Right lobe of liver (tissue), 6 donors: ENCODE measurements at regions not wholly inside any gene's neighbourhood (a gene's known extent, or its start where the extent isn't known, plus 50 kb on each side); places are given as distances from the start of the nearest gene placed in this dataset.

Source experiments
- ATAC-seq, 4 donors: fragments of 200-7000 bp; cut with Tn5 transposase; one replicate each; pipeline ENCODE4 v1.9.1; 2020; ENCODE audit warnings: mild to moderate bottlenecking in 4 of 4, moderate library complexity in 4 of 4
- DNase-seq, 3 donors: peaks; one replicate each; pipeline ENCODE4 v3.0.0-alpha.2; 2020
- H3K27ac ChIP-seq, 3 donors: fragments of 200-600 bp; one replicate each; pipeline ENCODE4 v1.8.0; 2022
- H3K27me3 ChIP-seq, 2 donors: fragments of 200-600 bp; one replicate each; pipeline ENCODE4 v1.8.0; 2022
- H3K36me3 ChIP-seq, 4 donors: fragments of 200-600 bp; sonication (generic) in 1 of 4; one replicate each; pipeline versions ENCODE4 v1.5.1 to v1.8.0; 2017 to 2022; ENCODE audit warnings: control low read depth in 1 of 4
- H3K4me1 ChIP-seq, 4 donors: fragments of 200-600 bp; sonication (generic) in 1 of 4; one replicate each; pipeline versions ENCODE4 v1.5.1 to v1.8.0; 2017 to 2022; ENCODE audit warnings: control low read depth in 1 of 4
- H3K4me3 ChIP-seq, 3 donors: fragments of 200-600 bp; one replicate each; pipeline ENCODE4 v1.8.0; 2022
- H3K9me3 ChIP-seq, 4 donors: fragments of 200-600 bp; sonication (generic) in 1 of 4; one replicate each; pipeline versions ENCODE4 v1.5.1 to v1.8.0; 2017 to 2022; ENCODE audit warnings: control low read depth in 1 of 4
- CTCF ChIP-seq, 4 donors: fragments of 200-600 bp in 3 of 4; fragments of 450-650 bp in 1 of 4; IDR thresholded peaks; one replicate each; pipeline versions ENCODE4 v1.5.1 to v1.8.0; 2016 to 2022; ENCODE audit warnings: antibody characterized with exemption in 4 of 4, mild to moderate bottlenecking in 2 of 4
- POLR2A ChIP-seq: fragments of 450-650 bp; IDR thresholded peaks from one replicate; pipeline ENCODE4 v1.6.1; 2017; ENCODE audit warnings: antibody characterized with exemption, mild to moderate bottlenecking
- WGBS: methylation state at CpG from one replicate; pipeline ENCODE4 v1.1.6; 2018; ENCODE audit warnings: low coverage, low lambda C conversion rate; ENCODE audit not compliant: insufficient coverage; ENCODE audit errors: missing lambda C conversion rate; 5-methylcytosine and 5-hydroxymethylcytosine counted together
- intact Hi-C, 2 donors: fragments of 100-400 bp; cut with DNase I; formaldehyde crosslinking; loops; one replicate each; pipeline versions ENCODE4 v1.11.2 to v1.14.1; 2022
- donor health status: DM: no; HTN: yes; CAD: no.
- donor health status: DM: no; HTN: no; CAD: no.
- donor health status: DM: no; HTN: no; CAD: no.
- donor health status: DM: no; HTN: yes; CAD: no.
- donor health status: DM: no; HTN: yes; CAD: no.

GRCh38 chr11:80096736-80097135 is 655.9 kb upstream of the TENM4 start:
- H3K9me3 ChIP-seq, result no peaks in the 10 kb centered on the region
- WGBS, result 37% methylated on average over 3 of the region's 3 CpGs
- DNase-seq (no peak), ATAC-seq (no peak)
- H3K36me3 ChIP-seq, result no peaks in the 10 kb centered on the region
- no peak for TF ChIP-seq POLR2A
- TF ChIP-seq CTCF (IDR thresholded peaks at IDR 0.05), result no peak
- intact Hi-C loops, result no loop called here
- no peaks in the 10 kb centered on the region for H3K27me3 ChIP-seq
- no peak overlapping the region for H3K27ac ChIP-seq
- no peaks in the 10 kb centered on the region for H3K4me1 ChIP-seq
- H3K4me3 ChIP-seq, result no peak overlapping the region

- no peak for DNase-seq
- 57% methylated on average over 1 of the region's 1 CpG for WGBS
These were observed 645.7 kb upstream of the TENM4 start for GRCh38 chr11:80086496-80087055.

GRCh38 chr11:80085563-80085962 is 644.7 kb upstream of the TENM4 start:
- Histone ChIP-seq H3K27me3 (no peaks in the 10 kb centered on the region), H3K4me1 (no peaks in the 10 kb centered on the region), H3K9me3 (no peaks in the 10 kb centered on the region), H3K4me3 (no peak overlapping the region), H3K27ac (no peak overlapping the region), H3K36me3 (no peaks in the 10 kb centered on the region)
- TF ChIP-seq POLR2A (no peak), CTCF (IDR thresholded peaks at IDR 0.05) (no peak)
- WGBS, result 40% methylated on average over 2 of the region's 2 CpGs
- intact Hi-C loops, result no loop called here
- no peak for DNase-seq
- no peak for ATAC-seq

More at GRCh38 chr11:80086496-80087055, 645.7 kb upstream of the TENM4 start:
- H3K9me3 ChIP-seq, result no peaks in the 10 kb centered on the region
- no peaks in the 10 kb centered on the region for H3K4me1 ChIP-seq
- no peak for TF ChIP-seq POLR2A
- TF ChIP-seq CTCF (IDR thresholded peaks at IDR 0.05), result no peak
- no peak overlapping the region for H3K27ac ChIP-seq
- intact Hi-C loops, result no loop called here
- no peak for ATAC-seq
- no peak overlapping the region for H3K4me3 ChIP-seq
- H3K36me3 ChIP-seq, result no peaks in the 10 kb centered on the region
- H3K27me3 ChIP-seq, result no peaks in the 10 kb centered on the region

GRCh38 chr11:80084608-80085007 is 643.8 kb upstream of the TENM4 start:
- ATAC-seq, result no peak
- 48% methylated on average over 3 of the region's 3 CpGs for WGBS
- Histone ChIP-seq H3K9me3 (no peaks in the 10 kb centered on the region), H3K4me3 (no peak overlapping the region), H3K27ac (no peak overlapping the region), H3K27me3 (no peaks in the 10 kb centered on the region), H3K36me3 (no peaks in the 10 kb centered on the region), H3K4me1 (no peaks in the 10 kb centered on the region)
- no peak for TF ChIP-seq POLR2A
- no peak for TF ChIP-seq CTCF (IDR thresholded peaks at IDR 0.05)
- no peak for DNase-seq
- intact Hi-C loops, result no loop called here

GRCh38 chr11:80083531-80083951 is 642.7 kb upstream of the TENM4 start:
- Histone ChIP-seq H3K4me3 (no peak overlapping the region), H3K27me3 (no peaks in the 10 kb centered on the region), H3K36me3 (no peaks in the 10 kb centered on the region), H3K4me1 (no peaks in the 10 kb centered on the region), H3K9me3 (no peaks in the 10 kb centered on the region), H3K27ac (no peak overlapping the region)
- WGBS, result 14% methylated on average over 1 of the region's 2 CpGs
- ATAC-seq (no peak), DNase-seq (no peak)
- intact Hi-C loops, result no loop called here
- TF ChIP-seq CTCF (IDR thresholded peaks at IDR 0.05) (no peak), POLR2A (no peak)
